CD4-positive, alpha-beta T cell treated with Interleukin-17A for 4 hours (primary cell): ENCODE measurements at regions not wholly inside any gene's neighbourhood (a gene's known extent, or its start where the extent isn't known, plus 50 kb on each side); places are given as distances from the start of the nearest gene placed in this dataset.

Experiments
- DNase-seq: peaks from one replicate; pipeline ENCODE4 v3.0.0-alpha.2; 2020; ENCODE audit warnings: mixed read lengths

DNA sequence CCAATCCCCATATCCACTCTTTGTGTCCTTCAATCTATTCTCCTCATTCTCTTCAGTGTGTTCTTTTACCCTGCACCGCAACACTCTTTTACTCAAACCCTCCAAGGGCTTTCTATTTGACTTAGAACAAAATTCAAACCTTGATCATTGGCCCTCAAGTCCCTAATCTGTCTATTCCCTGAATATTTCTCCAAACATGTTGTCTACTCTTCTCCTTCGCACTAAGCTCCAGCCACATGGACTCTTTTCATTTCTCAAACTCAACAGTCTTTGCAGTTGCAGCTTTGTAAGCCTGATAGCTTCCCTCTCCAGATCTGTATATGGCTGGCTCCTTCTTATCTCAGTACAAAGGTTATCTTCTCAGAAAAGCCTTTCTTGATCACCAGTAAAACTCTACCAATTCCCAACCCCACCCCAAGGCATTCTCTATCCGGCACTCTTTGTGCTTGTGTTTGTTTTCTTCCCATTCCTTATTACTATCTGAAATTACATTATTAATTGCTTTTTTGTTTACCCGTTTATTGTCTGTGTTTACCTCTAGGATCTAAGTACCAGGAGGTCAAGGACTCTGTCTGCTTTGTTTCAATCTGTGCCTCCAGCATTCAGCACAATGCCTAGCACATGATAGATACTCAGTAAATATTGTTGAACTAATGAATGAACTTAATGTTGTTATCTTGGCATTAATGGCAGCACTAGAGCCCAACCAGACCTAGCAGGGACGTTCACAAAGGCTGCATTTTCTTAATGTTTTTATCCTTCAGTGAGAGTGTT is 147.4 kb downstream of the BBOX1 start:
- DNase-seq = no peak

DNA sequence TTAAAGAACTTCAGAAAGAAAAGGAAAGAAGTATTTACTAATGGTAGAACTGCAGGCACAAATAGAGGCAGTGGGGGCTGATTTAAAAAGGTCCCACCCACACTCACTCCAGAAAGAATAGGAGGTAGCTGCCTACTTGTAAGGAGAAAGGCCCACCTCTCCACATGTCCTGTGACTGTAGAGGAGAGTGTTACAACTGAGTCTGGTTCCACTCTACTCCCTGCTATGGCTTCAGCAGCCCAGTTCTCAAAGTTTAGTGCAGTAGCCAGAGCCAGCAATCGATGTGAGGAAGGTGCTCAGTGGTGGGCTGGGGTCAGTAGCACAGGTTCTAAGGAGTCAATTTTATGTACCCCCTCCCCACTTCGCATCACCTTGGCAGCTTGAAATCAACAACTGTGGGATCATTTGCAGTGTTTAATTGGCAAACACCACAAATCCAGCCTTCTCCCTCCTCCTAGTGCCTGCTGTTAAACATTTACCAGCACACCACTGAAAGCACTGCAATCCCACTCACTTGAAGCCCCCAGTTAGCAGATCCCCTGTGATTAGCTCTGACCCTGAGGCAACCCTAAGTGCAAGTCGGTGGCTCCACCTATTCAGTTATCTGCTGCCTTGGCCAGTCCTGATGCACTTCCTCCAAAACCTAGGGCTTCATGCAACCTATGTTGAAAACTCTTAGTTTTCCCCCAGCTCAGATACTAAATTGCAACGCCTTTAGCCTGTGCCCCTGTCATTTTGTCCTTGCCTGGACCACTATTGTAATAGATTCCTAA is 146.6 kb downstream of the BBOX1 start:
- no peak for DNase-seq

DNA sequence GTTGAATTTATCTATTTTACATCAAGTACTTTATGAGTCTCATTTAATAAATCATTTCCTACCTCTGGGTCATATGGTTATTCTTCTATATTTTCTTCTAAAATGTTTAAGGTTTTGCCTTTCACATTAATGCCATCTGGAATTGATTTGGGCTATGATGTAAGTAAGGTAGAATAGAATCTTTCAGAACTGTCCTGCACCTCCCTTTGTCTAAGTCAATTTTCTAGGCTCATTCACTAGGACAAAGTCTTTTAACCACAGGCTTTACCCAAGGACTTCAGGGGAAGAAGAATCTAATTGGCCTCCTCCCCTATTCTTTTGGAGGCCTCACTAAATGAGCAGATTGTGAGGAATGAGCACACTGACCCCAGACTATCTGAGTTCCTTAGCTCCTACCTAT is 146.0 kb downstream of the BBOX1 start:
- DNase-seq = no peak

DNA sequence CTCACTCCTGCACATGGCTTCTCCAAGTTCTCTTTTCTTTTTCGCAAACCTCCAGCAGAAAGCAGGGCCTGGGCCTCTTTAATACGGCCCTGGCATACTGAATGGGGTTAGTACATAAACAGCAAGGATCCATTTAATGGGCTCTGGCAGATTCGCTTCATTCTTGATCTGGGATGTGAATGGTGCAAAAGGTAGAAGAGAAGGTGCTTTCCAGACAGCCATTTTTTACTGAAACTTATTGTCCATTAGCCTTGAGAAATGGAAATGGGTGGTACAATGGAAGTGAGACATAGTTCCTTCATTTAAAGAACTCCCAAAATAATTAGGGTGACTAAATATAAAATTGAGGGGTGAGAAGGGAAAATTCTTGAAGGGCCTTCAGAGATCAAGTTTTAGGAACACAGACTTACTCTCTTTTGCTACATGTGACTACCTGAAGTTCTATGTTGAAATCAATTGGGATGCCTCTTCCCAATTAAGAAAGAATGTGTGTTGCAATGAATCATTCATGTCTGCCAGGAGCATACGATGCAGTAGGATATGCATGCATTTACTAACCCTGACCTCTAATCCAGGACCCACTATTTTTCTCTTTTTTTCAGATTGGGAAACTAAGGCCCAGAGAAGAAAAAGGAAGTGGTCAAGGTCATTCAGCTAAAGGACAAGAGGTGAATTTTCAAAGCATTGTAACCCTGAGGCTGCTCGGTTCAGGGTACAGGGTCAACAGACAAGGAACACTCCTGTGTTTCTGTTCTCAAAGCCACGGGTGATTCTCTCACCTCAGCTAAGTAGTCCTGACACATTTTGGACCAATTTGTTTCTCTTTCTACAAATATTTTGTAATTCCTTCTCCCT is 144.1 kb downstream of the BBOX1 start:
- DNase-seq = no peak

DNA sequence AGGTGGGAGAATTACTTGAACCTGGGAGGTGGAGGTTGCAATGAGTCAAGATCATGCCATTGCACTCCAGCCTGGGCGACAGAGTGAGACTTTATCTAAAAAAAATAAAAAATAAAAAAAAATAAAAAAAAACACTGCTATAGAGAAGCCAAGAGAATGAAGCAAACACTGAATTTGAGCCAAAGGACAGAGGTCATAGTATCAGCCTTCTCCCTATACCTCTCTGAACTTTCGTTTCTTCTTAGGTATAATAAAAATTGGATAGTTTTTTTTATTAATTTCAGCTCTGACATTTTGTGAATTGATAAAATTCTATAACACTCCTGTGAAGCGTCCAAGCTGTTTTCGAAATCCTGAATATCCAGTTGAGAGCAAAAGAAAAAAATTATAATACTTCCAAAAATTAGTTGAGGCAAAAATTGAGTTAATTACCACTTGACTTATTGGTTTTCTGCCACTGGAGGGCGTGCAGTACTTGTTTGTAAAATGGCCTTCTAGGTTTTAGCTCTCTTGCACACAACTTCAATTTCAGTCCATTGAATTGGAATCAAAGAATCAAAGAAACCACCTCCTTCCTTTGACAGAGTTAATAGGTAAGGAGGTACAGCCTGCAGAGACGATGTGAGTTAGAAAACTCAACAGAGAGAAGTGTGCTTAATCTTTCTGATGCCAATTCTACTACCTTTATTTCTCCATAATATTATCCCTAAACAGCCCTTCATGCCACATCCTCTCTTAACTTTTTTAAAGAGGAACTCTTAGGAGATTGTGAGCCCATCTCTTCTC is 143.2 kb downstream of the BBOX1 start:
- peak; percentile 46 for DNase-seq

DNA sequence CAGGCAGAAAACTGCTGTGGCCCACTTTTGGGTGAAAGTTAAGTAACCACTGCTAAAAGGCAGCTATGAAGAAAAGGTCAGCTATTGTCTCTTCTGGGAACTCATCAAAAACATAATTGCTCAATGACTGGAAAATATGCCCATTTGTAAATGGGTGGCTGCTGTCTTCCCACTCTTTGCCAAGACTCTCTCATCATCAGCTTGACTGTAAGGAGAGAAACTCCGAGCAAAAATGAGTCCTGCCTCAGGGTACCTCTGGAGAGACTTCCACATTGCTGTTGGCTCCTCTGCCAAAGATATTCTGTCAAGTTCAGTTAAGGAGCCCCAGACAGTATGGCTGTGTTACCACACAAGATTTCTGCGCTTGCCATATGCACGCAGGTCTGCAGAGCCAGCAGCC is 138.7 kb downstream of the BBOX1 start:
- no peak for DNase-seq

DNA sequence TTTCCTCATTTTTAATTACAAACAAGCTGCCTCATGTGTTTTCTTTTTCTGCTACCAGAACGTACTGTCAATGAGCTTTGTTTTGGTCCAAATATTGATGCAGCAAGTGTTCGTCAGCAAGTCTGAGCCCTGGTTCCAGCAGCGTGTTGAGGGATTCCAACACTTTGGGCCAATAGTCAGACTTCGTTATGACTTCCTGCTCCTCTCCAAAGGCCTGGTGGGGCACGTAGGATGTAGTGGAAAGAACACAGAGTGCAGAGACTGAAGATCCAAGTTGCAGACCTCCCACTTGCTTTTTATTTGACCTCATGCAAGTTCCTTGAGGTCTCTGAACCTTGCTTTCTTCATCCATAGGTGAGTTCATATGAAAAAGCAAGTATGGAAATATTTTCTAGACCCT is 138.2 kb downstream of the BBOX1 start:
- no peak for DNase-seq
